Cardiac muscle cell (in vitro differentiated cells and primary cell): ENCODE measurements at regions not wholly inside any gene's neighbourhood (a gene's known extent, or its start where the extent isn't known, plus 50 kb on each side); places are given as distances from the start of the nearest gene placed in this dataset.

ENCODE experiments used
- DNase-seq, 2 donors: peaks; one replicate each; pipeline versions ENCODE4 v3.0.0 to v3.0.0-alpha.2; 2010 to 2017; ENCODE audit warnings: low read depth in 1 of 2, low spot score in 1 of 2
- H3K27ac ChIP-seq: fragments of 200-600 bp; sonication (generic); 2 replicates; pipeline ENCODE4 v1.5.1; 2016
- H3K27me3 ChIP-seq: fragments of 200-600 bp; sonication (generic); 2 replicates; pipeline ENCODE4 v1.6.0; 2016; ENCODE audit warnings: control low read depth
- H3K36me3 ChIP-seq: fragments of 200-600 bp; sonication (generic); 2 replicates; pipeline ENCODE4 v1.5.1; 2016; ENCODE audit warnings: control low read depth
- H3K4me1 ChIP-seq: fragments of 200-600 bp; sonication (generic); 2 replicates; pipeline ENCODE4 v1.8.1; 2017; ENCODE audit warnings: low read depth, mild to moderate bottlenecking, mixed run types
- H3K4me3 ChIP-seq: fragments of 200-600 bp; sonication (generic); 2 replicates; pipeline ENCODE4 v1.5.1; 2016; ENCODE audit warnings: mild to moderate bottlenecking
- H3K9me3 ChIP-seq: fragments of 200-600 bp; sonication (generic); 2 replicates; pipeline ENCODE4 v1.5.1; 2017; ENCODE audit warnings: low read depth, mild to moderate bottlenecking, control low read depth
- TF ChIP-seq, protein P1 (sequence below): IDR thresholded peaks from 2 replicates; pipeline ENCODE4 v1.5.1; 2012; ENCODE audit warnings: low read depth, mild to moderate bottlenecking, low read length

DNA sequence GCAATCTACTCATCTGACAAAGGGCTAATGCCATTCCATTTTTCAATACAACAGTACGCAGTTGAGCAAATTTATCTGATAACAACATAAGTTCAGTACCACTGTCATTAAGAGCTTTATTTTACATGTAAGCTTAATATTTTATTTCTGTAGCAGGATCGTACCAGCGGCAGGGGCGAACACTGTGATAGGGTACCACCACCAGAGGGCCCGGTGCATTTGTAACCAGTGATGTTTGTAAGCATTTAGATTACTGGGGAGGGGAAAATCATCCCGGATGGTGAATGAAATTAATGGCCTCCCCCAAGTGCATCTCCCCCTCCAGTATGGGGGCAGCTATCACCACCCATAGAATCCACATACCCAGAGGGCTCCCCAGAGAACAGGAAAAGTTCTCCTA is 179.0 kb downstream of the ADGRA3 start:
- no peak overlapping the region for H3K4me3 ChIP-seq
- TF ChIP-seq, protein P1, sequence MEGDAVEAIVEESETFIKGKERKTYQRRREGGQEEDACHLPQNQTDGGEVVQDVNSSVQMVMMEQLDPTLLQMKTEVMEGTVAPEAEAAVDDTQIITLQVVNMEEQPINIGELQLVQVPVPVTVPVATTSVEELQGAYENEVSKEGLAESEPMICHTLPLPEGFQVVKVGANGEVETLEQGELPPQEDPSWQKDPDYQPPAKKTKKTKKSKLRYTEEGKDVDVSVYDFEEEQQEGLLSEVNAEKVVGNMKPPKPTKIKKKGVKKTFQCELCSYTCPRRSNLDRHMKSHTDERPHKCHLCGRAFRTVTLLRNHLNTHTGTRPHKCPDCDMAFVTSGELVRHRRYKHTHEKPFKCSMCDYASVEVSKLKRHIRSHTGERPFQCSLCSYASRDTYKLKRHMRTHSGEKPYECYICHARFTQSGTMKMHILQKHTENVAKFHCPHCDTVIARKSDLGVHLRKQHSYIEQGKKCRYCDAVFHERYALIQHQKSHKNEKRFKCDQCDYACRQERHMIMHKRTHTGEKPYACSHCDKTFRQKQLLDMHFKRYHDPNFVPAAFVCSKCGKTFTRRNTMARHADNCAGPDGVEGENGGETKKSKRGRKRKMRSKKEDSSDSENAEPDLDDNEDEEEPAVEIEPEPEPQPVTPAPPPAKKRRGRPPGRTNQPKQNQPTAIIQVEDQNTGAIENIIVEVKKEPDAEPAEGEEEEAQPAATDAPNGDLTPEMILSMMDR: no peak
- peaks cover 7% of the 10 kb centered on the region for H3K4me1 ChIP-seq
- no peak for DNase-seq
- H3K27ac ChIP-seq: no peak overlapping the region
- H3K9me3 ChIP-seq: no peaks in the 10 kb centered on the region
- no peaks in the 10 kb centered on the region for H3K36me3 ChIP-seq
- no peaks in the 10 kb centered on the region for H3K27me3 ChIP-seq

DNA sequence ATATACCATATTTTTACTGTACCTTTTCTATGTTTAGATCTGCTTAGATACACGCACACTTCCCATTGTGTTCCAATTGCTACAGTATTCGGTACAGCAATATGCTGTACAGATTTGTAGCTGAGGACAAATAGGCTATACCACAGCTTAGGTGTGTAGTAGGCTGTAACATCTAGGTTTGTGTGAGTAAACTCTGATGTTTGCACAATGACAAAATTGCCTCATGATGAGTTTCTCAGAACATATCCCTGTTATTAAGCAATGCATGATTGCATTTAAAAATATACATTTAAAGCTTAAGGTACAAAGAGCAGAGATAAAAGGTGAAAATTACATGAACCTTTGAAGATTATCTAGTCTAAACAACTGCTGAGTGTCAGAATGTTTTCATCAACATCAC is 181.7 kb downstream of the ADGRA3 start:
- H3K27me3 ChIP-seq: no peaks in the 10 kb centered on the region
- no peaks in the 10 kb centered on the region for H3K9me3 ChIP-seq
- H3K4me3 ChIP-seq: no peak overlapping the region
- peaks cover 7% of the 10 kb centered on the region for H3K4me1 ChIP-seq
- no peak overlapping the region for H3K27ac ChIP-seq
- TF ChIP-seq, protein P1: no peak
- DNase-seq: no peak
- H3K36me3 ChIP-seq: no peaks in the 10 kb centered on the region

GRCh38 chr4:22324422-22324821 is 191.4 kb downstream of the ADGRA3 start:
- Histone ChIP-seq H3K4me1 (peaks cover 15% of the 10 kb centered on the region), H3K4me3 (no peak overlapping the region), H3K36me3 (no peaks in the 10 kb centered on the region), H3K27me3 (no peaks in the 10 kb centered on the region), H3K9me3 (no peaks in the 10 kb centered on the region), H3K27ac (no peak overlapping the region)
- TF ChIP-seq, protein P1: no peak
- no peak for DNase-seq

DNA sequence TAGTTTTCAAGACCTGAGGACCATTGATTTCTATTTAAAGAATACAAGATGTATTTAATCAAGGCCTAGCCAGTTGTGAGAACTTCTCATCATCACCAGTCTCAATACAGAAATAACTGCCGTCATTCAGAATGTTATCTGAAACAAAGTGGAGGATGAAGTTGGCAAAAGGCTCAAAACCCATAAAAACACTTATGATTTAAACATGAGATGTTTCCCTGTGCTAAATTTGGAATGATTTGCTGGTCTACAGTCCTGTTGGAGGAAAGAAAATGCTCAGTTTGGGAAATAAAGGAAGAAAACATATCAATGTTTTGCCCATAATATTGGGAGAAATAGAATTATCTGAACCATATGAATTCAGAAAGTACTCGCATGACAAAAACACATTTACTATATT is 192.2 kb downstream of the ADGRA3 start:
- Histone ChIP-seq H3K4me1 (peaks cover 15% of the 10 kb centered on the region), H3K27ac (no peak overlapping the region), H3K9me3 (no peaks in the 10 kb centered on the region), H3K27me3 (no peaks in the 10 kb centered on the region), H3K4me3 (no peak overlapping the region), H3K36me3 (no peaks in the 10 kb centered on the region)
- DNase-seq: no peak
- TF ChIP-seq, protein P1: no peak

DNA sequence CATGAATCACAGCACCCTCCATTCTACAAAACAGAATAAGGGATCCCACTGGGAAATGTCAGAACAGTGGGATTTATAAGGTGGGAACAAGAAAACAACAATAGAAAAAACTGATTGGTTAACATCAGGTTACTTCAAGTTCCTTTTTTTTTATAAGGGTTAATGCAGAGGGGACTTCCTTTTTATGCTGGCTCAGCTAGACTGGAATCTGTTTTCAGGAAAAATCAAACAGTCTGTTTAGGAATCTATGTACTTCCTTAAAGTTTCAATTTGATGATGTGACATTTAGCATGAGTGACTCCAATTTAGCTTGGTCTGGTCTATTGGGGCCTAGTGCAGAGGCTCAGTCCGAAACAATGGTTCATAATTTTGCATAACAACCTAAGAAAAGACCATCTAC is 192.9 kb downstream of the ADGRA3 start:
- Histone ChIP-seq H3K27ac (no peak overlapping the region), H3K4me3 (no peak overlapping the region), H3K4me1 (peaks cover 15% of the 10 kb centered on the region), H3K9me3 (no peaks in the 10 kb centered on the region), H3K27me3 (no peaks in the 10 kb centered on the region), H3K36me3 (no peaks in the 10 kb centered on the region)
- no peak for DNase-seq
- TF ChIP-seq, protein P1: no peak

DNA sequence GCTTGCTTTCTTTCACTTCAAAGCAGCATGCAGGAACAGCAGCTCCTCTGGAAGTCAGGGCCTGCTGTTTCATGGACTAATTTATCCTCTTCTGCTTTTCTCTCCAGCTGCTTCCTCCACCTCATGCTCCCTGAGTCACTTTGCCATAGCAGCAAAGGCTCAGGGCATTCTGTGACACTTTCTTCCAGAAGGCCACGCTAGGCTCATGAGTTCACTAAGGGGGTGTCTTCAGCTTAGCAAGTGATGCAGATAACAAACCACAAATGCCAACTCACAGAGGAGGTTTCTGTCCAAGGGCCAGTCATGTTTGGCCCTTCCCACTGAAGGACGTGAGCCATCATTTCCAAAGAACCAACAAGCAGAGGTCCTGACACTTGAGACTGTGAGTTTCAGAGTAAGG is 200.2 kb downstream of the ADGRA3 start:
- Histone ChIP-seq H3K4me1 (no peaks in the 10 kb centered on the region), H3K27ac (no peak overlapping the region), H3K9me3 (no peaks in the 10 kb centered on the region), H3K27me3 (no peaks in the 10 kb centered on the region), H3K4me3 (no peak overlapping the region), H3K36me3 (no peaks in the 10 kb centered on the region)
- peak in 1 of 2 donors; percentile 2 for DNase-seq
- TF ChIP-seq, protein P1: no peak
